Gastroesophageal sphincter (tissue), 3 donors: ENCODE measurements at regions not wholly inside any gene's neighbourhood (a gene's known extent, or its start where the extent isn't known, plus 50 kb on each side); places are given as distances from the start of the nearest gene placed in this dataset.

Experiments
- POLR2AphosphoS5 ChIP-seq: sonication (generic); formaldehyde crosslinking; IDR thresholded peaks from one replicate; pipeline ENCODE4 v1.6.1; 2017; ENCODE audit warnings: antibody characterized with exemption
- TF ChIP-seq, protein P1 (sequence below), 4 experiments: fragments of 200-600 bp in 2 of 4; fragments of 450-650 bp in 2 of 4; sonication (generic) in 1 of 4; IDR thresholded peaks; one replicate each; pipeline ENCODE4 v1.5.1; 2017 to 2019; ENCODE audit warnings: antibody characterized with exemption in 4 of 4, mild to moderate bottlenecking in 2 of 4, moderate library complexity in 2 of 4

DNA sequence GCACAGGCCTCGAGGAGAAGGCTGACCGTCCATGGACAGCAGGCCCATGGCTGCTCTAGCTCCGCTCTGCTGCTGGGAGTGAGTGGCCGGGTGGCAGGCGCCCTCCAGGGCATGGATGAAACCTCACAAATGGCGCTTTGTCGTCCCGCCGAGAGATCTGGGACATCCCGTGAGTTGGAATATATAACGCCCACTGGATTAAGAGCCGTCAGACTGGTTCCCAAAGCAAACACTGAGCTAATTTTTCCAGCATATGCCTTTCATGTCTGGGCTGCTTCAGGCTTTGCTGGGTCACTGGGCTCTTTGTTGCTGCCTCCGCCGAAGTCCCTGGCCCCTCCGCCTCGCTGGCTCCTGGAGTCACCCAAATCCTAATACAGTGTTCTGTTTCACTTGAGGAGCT lies 266.3 kb downstream of the FOXL1 start:
- TF ChIP-seq, protein P1, sequence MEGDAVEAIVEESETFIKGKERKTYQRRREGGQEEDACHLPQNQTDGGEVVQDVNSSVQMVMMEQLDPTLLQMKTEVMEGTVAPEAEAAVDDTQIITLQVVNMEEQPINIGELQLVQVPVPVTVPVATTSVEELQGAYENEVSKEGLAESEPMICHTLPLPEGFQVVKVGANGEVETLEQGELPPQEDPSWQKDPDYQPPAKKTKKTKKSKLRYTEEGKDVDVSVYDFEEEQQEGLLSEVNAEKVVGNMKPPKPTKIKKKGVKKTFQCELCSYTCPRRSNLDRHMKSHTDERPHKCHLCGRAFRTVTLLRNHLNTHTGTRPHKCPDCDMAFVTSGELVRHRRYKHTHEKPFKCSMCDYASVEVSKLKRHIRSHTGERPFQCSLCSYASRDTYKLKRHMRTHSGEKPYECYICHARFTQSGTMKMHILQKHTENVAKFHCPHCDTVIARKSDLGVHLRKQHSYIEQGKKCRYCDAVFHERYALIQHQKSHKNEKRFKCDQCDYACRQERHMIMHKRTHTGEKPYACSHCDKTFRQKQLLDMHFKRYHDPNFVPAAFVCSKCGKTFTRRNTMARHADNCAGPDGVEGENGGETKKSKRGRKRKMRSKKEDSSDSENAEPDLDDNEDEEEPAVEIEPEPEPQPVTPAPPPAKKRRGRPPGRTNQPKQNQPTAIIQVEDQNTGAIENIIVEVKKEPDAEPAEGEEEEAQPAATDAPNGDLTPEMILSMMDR (IDR thresholded peaks at IDR 0.05), result no peak
- TF ChIP-seq POLR2AphosphoS5, result no peak
